ENCODE measurements at regions not wholly inside any gene's neighbourhood (a gene's known extent, or its start where the extent isn't known, plus 50 kb on each side); places are given as distances from the start of the nearest gene placed in this dataset.

GRCh38 chrX:98141466-98141865, 1257.8 kb downstream of the RPA4 start:
- TF ChIP-seq, protein P1, sequence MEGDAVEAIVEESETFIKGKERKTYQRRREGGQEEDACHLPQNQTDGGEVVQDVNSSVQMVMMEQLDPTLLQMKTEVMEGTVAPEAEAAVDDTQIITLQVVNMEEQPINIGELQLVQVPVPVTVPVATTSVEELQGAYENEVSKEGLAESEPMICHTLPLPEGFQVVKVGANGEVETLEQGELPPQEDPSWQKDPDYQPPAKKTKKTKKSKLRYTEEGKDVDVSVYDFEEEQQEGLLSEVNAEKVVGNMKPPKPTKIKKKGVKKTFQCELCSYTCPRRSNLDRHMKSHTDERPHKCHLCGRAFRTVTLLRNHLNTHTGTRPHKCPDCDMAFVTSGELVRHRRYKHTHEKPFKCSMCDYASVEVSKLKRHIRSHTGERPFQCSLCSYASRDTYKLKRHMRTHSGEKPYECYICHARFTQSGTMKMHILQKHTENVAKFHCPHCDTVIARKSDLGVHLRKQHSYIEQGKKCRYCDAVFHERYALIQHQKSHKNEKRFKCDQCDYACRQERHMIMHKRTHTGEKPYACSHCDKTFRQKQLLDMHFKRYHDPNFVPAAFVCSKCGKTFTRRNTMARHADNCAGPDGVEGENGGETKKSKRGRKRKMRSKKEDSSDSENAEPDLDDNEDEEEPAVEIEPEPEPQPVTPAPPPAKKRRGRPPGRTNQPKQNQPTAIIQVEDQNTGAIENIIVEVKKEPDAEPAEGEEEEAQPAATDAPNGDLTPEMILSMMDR (conservative IDR thresholded peaks at IDR 0.05; ENCODE audit: low read depth, low read length), result no peak
- TF ChIP-seq EZH2 (IDR thresholded peaks at IDR 0.05; ENCODE audit: borderline replicate concordance, low read depth, low read length, poor library complexity, severe bottlenecking), result no peak
